ENCODE measurements at regions not wholly inside any gene's neighbourhood (a gene's known extent, or its start where the extent isn't known, plus 50 kb on each side); places are given as distances from the start of the nearest gene placed in this dataset.

- no peak for TF ChIP-seq CTCF (IDR thresholded peaks at IDR 0.05)
- no peak for TF ChIP-seq POLR2A (IDR thresholded peaks at IDR 0.05)
These were observed 211.9 kb upstream of the VSTM2A start for GRCh38 chr7:54330216-54330800.
